GM23338 (cell line): ENCODE measurements at regions not wholly inside any gene's neighbourhood (a gene's known extent, or its start where the extent isn't known, plus 50 kb on each side); places are given as distances from the start of the nearest gene placed in this dataset.

ENCODE experiments used
- ATAC-seq: fragments of 200-7000 bp; cut with Tn5 transposase; 3 replicates; pipeline ENCODE4 v1.9.1; 2020
- DNase-seq: peaks from one replicate; pipeline ENCODE4 v3.0.0-alpha.2; 2015; ENCODE audit warnings: low spot score
- H2AFZ ChIP-seq: fragments of 200-600 bp; sonication (generic); 2 replicates; pipeline ENCODE4 v1.8.0; 2016; ENCODE audit warnings: antibody characterized with exemption, mild to moderate bottlenecking, moderate library complexity
- H3F3A ChIP-seq: fragments of 200-600 bp; sonication (generic); replicated peaks from 2 replicates; pipeline ENCODE4 v1.8.0; 2017; ENCODE audit warnings: antibody characterized with exemption, mixed run types, low read depth
- H3K27ac ChIP-seq: fragments of 200-600 bp; sonication (generic); 2 replicates; pipeline ENCODE4 v1.6.1; 2016; ENCODE audit warnings: low read depth
- H3K27me3 ChIP-seq: fragments of 200-600 bp; sonication (generic); 2 replicates; pipeline ENCODE4 v1.8.0; 2016; ENCODE audit warnings: mild to moderate bottlenecking, mixed run types, moderate library complexity; ENCODE audit not compliant: insufficient read depth
- H3K36me3 ChIP-seq: fragments of 200-600 bp; sonication (generic); 2 replicates; pipeline ENCODE4 v1.8.0; 2016; ENCODE audit warnings: mild to moderate bottlenecking; ENCODE audit not compliant: insufficient read depth
- H3K4me1 ChIP-seq: fragments of 200-600 bp; sonication (generic); 2 replicates; pipeline ENCODE4 v1.8.0; 2016; ENCODE audit warnings: mild to moderate bottlenecking, moderate library complexity; ENCODE audit not compliant: insufficient read depth
- H3K4me2 ChIP-seq: fragments of 200-600 bp; sonication (generic); 2 replicates; pipeline ENCODE4 v1.7.1; 2017; ENCODE audit warnings: mixed run types
- H3K4me3 ChIP-seq: fragments of 200-600 bp; sonication (generic); 2 replicates; pipeline ENCODE4 v1.6.1; 2016; ENCODE audit warnings: mixed run types
- H3K79me2 ChIP-seq: fragments of 200-600 bp; sonication (generic); replicated peaks from 2 replicates; pipeline ENCODE4 v1.8.0; 2017; ENCODE audit warnings: mild to moderate bottlenecking; ENCODE audit not compliant: insufficient read depth
- H3K9me2 ChIP-seq: fragments of 200-600 bp; sonication (generic); 2 replicates; pipeline ENCODE4 v1.8.0; 2017; ENCODE audit not compliant: insufficient read depth
- H4K20me1 ChIP-seq: fragments of 200-600 bp; sonication (generic); replicated peaks from 2 replicates; pipeline ENCODE4 v1.8.0; 2017; ENCODE audit warnings: mild to moderate bottlenecking; ENCODE audit not compliant: insufficient read depth
- H3K27ac Mint-ChIP-seq: 2 replicates; pipeline ENCODE4 v1.8.0; 2020; ENCODE audit warnings: inconsistent platforms, mild to moderate bottlenecking, moderate library complexity, mixed read lengths
- H3K27me3 Mint-ChIP-seq: 3 replicates; pipeline ENCODE4 v1.8.0; 2022; ENCODE audit warnings: low read depth, mild to moderate bottlenecking, moderate library complexity, mixed read lengths, inconsistent platforms; ENCODE audit not compliant: insufficient read depth, poor library complexity
- H3K36me3 Mint-ChIP-seq: 3 replicates; pipeline ENCODE4 v1.8.0; 2021; ENCODE audit warnings: low read depth, mild to moderate bottlenecking, inconsistent platforms, moderate library complexity, mixed read lengths
- H3K4me1 Mint-ChIP-seq: 3 replicates; pipeline ENCODE4 v1.8.0; 2020; ENCODE audit warnings: mild to moderate bottlenecking, inconsistent platforms, mixed read lengths
- H3K4me3 Mint-ChIP-seq: 3 replicates; pipeline ENCODE4 v1.8.0; 2021; ENCODE audit warnings: moderate library complexity, mild to moderate bottlenecking, inconsistent platforms, mixed read lengths
- H3K9me3 Mint-ChIP-seq: 3 replicates; pipeline ENCODE4 v1.8.0; 2020; ENCODE audit warnings: moderate library complexity, mild to moderate bottlenecking, inconsistent platforms, mixed read lengths
- EZH2phosphoT487 ChIP-seq: fragments of 200-600 bp; sonication (generic); IDR thresholded peaks from one replicate; pipeline ENCODE4 v1.8.1; 2018; ENCODE audit warnings: antibody characterized with exemption; ENCODE audit not compliant: unreplicated experiment
- JUNB ChIP-seq: IDR thresholded peaks from one replicate; pipeline ENCODE4 v1.6.1; 2016; ENCODE audit warnings: antibody characterized with exemption; ENCODE audit not compliant: unreplicated experiment
- STAT1 ChIP-seq: IDR thresholded peaks from one replicate; pipeline ENCODE4 v1.6.1; 2016; ENCODE audit warnings: antibody characterized with exemption; ENCODE audit not compliant: unreplicated experiment
- ZNF114 ChIP-seq: fragments of 250-450 bp; sonication (Bioruptor Pico); IDR thresholded peaks from 2 replicates; pipeline ENCODE4 v1.5.0; 2020; ENCODE audit warnings: mild to moderate bottlenecking, moderate library complexity
- ZNF331 ChIP-seq: fragments of 250-450 bp; sonication (Bioruptor Pico); IDR thresholded peaks from 2 replicates; pipeline ENCODE4 v1.5.0; 2020; ENCODE audit warnings: low read depth, mild to moderate bottlenecking, moderate library complexity
- TF ChIP-seq, protein P1 (sequence below): fragments of 250-450 bp; sonication (Bioruptor Pico); IDR thresholded peaks from 2 replicates; pipeline ENCODE4 v1.5.0; 2020; ENCODE audit warnings: mild to moderate bottlenecking, moderate library complexity
- TF ChIP-seq, protein P2 (sequence below): IDR thresholded peaks from one replicate; pipeline ENCODE4 v1.6.1; 2018; ENCODE audit warnings: antibody characterized with exemption; ENCODE audit not compliant: unreplicated experiment

DNA sequence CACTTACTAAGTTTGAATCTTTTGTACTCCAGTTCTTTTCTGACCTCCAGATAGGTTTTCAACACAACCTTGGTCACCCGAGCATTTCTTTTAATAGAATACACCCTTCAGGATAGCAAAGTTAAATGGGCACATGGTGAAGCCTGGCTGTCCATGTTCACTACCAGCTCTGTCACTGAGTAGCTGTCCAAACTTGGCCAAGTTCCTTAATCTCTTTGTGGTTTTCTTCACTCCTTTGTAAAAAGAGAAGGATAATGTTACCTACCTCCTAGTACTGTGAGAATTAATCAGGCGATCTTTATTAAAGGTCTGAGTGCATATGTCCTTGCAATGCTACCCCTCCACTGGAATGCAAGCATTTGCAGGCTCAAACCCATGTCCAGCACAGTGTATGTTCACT, 128.1 kb upstream of the PTPRZ1 start (continued):
- TF ChIP-seq, protein P1, sequence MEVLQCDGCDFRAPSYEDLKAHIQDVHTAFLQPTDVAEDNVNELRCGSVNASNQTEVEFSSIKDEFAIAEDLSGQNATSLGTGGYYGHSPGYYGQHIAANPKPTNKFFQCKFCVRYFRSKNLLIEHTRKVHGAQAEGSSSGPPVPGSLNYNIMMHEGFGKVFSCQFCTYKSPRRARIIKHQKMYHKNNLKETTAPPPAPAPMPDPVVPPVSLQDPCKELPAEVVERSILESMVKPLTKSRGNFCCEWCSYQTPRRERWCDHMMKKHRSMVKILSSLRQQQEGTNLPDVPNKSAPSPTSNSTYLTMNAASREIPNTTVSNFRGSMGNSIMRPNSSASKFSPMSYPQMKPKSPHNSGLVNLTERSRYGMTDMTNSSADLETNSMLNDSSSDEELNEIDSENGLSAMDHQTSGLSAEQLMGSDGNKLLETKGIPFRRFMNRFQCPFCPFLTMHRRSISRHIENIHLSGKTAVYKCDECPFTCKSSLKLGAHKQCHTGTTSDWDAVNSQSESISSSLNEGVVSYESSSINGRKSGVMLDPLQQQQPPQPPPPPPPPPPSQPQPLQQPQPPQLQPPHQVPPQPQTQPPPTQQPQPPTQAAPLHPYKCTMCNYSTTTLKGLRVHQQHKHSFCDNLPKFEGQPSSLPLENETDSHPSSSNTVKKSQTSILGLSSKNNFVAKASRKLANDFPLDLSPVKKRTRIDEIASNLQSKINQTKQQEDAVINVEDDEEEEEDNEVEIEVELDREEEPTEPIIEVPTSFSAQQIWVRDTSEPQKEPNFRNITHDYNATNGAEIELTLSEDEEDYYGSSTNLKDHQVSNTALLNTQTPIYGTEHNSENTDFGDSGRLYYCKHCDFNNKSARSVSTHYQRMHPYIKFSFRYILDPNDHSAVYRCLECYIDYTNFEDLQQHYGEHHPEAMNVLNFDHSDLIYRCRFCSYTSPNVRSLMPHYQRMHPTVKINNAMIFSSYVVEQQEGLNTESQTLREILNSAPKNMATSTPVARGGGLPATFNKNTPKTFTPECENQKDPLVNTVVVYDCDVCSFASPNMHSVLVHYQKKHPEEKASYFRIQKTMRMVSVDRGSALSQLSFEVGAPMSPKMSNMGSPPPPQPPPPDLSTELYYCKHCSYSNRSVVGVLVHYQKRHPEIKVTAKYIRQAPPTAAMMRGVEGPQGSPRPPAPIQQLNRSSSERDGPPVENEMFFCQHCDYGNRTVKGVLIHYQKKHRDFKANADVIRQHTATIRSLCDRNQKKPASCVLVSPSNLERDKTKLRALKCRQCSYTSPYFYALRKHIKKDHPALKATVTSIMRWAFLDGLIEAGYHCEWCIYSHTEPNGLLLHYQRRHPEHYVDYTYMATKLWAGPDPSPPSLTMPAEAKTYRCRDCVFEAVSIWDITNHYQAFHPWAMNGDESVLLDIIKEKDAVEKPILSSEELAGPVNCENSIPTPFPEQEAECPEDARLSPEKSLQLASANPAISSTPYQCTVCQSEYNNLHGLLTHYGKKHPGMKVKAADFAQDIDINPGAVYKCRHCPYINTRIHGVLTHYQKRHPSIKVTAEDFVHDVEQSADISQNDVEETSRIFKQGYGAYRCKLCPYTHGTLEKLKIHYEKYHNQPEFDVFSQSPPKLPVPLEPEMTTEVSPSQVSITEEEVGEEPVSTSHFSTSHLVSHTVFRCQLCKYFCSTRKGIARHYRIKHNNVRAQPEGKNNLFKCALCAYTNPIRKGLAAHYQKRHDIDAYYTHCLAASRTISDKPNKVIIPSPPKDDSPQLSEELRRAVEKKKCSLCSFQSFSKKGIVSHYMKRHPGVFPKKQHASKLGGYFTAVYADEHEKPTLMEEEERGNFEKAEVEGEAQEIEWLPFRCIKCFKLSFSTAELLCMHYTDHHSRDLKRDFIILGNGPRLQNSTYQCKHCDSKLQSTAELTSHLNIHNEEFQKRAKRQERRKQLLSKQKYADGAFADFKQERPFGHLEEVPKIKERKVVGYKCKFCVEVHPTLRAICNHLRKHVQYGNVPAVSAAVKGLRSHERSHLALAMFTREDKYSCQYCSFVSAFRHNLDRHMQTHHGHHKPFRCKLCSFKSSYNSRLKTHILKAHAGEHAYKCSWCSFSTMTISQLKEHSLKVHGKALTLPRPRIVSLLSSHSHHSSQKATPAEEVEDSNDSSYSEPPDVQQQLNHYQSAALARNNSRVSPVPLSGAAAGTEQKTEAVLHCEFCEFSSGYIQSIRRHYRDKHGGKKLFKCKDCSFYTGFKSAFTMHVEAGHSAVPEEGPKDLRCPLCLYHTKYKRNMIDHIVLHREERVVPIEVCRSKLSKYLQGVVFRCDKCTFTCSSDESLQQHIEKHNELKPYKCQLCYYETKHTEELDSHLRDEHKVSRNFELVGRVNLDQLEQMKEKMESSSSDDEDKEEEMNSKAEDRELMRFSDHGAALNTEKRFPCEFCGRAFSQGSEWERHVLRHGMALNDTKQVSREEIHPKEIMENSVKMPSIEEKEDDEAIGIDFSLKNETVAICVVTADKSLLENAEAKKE: no peak
- TF ChIP-seq, protein P2, sequence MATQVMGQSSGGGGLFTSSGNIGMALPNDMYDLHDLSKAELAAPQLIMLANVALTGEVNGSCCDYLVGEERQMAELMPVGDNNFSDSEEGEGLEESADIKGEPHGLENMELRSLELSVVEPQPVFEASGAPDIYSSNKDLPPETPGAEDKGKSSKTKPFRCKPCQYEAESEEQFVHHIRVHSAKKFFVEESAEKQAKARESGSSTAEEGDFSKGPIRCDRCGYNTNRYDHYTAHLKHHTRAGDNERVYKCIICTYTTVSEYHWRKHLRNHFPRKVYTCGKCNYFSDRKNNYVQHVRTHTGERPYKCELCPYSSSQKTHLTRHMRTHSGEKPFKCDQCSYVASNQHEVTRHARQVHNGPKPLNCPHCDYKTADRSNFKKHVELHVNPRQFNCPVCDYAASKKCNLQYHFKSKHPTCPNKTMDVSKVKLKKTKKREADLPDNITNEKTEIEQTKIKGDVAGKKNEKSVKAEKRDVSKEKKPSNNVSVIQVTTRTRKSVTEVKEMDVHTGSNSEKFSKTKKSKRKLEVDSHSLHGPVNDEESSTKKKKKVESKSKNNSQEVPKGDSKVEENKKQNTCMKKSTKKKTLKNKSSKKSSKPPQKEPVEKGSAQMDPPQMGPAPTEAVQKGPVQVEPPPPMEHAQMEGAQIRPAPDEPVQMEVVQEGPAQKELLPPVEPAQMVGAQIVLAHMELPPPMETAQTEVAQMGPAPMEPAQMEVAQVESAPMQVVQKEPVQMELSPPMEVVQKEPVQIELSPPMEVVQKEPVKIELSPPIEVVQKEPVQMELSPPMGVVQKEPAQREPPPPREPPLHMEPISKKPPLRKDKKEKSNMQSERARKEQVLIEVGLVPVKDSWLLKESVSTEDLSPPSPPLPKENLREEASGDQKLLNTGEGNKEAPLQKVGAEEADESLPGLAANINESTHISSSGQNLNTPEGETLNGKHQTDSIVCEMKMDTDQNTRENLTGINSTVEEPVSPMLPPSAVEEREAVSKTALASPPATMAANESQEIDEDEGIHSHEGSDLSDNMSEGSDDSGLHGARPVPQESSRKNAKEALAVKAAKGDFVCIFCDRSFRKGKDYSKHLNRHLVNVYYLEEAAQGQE: no peak
- TF ChIP-seq JUNB: no peak
- no peak for TF ChIP-seq ZNF114 (CRISPR knock-in tag)
- no peak for TF ChIP-seq ZNF331 (CRISPR knock-in tag)

DNA sequence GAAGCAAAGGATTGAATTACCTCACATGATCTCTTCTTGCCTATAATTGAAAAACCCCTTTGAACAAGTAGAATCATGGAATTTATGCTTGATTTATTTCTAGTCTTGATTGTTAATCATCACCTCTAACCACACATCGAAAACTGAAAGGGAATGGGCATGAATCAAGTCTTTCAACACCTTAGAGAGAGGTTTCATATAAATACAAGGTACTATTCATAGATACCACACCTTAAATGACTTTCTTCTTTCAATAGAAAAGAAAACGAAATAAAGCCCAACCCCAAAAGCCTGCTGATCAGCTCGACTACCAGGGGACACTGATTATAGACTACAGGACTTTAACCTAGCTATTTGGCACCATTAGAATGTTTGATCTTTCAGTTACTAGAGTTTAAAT, 128.6 kb upstream of the PTPRZ1 start:
- H3K4me3 ChIP-seq: no peak overlapping the region
- ATAC-seq (no peak), DNase-seq (no peak)
- H3K4me2 ChIP-seq: no peak overlapping the region
- no peak overlapping the region for H3K27ac ChIP-seq
- Mint-ChIP-seq H3K27me3 (no peaks in the 10 kb centered on the region), H3K27ac (no peak overlapping the region), H3K4me3 (no peak overlapping the region), H3K4me1 (peaks cover 12% of the 10 kb centered on the region), H3K36me3 (no peaks in the 10 kb centered on the region), H3K9me3 (no peaks in the 10 kb centered on the region)
- no peaks in the 10 kb centered on the region for H3F3A ChIP-seq
- no peaks in the 10 kb centered on the region for H4K20me1 ChIP-seq
- H3K27me3 ChIP-seq: no peaks in the 10 kb centered on the region
- no peaks in the 10 kb centered on the region for H3K79me2 ChIP-seq
- H2AFZ ChIP-seq: peak overlapping the region; percentile 25; the same call in 1 of the 2 replicates
- H3K9me2 ChIP-seq: no peaks in the 10 kb centered on the region; the same call in 1 of the 2 replicates
- H3K4me1 ChIP-seq: 0 out of 2 replicates have a peak, but pooled peaks cover 2% of the 10 kb centered on the region
- no peaks in the 10 kb centered on the region for H3K36me3 ChIP-seq
- TF ChIP-seq STAT1: no peak
- TF ChIP-seq EZH2phosphoT487: no peak
- TF ChIP-seq, protein P1: no peak
